HepG2 (cell line): ENCODE measurements at regions not wholly inside any gene's neighbourhood (a gene's known extent, or its start where the extent isn't known, plus 50 kb on each side); places are given as distances from the start of the nearest gene placed in this dataset.

Source experiments
- ARNT ChIP-seq: fragments of 450-650 bp; IDR thresholded peaks from 2 replicates; pipeline ENCODE4 v1.6.1; 2017
- CAMTA2 ChIP-seq: sonication (generic); formaldehyde crosslinking; IDR thresholded peaks from 2 replicates; pipeline ENCODE4 v1.4.0; 2020; ENCODE audit warnings: mild to moderate bottlenecking, missing genetic modification reagents, borderline replicate concordance
- CTCF ChIP-seq: sonication (generic); formaldehyde crosslinking; IDR thresholded peaks from 2 replicates; pipeline ENCODE4 v1.5.0; 2020; ENCODE audit warnings: mild to moderate bottlenecking, missing genetic modification reagents, moderate library complexity
- GABPA ChIP-seq, 2 experiments: IDR thresholded peaks; 2 replicates each; pipeline ENCODE4 v1.6.1; 2011 to 2016; ENCODE audit warnings: low read depth in 2 of 2, low read length in 1 of 2, missing biosample characterization in 1 of 2, missing genetic modification characterization in 1 of 2
- LCORL ChIP-seq, 2 experiments: fragments of 450-650 bp in 1 of 2; sonication (generic) in 1 of 2; formaldehyde crosslinking in 1 of 2; IDR thresholded peaks; 2 replicates each; pipeline versions ENCODE4 v1.5.0 to v1.6.1; 2017 to 2020; ENCODE audit warnings: antibody characterized with exemption in 1 of 2, missing genetic modification reagents in 1 of 2
- MEIS1 ChIP-seq: sonication (generic); formaldehyde crosslinking; IDR thresholded peaks from 2 replicates; pipeline ENCODE4 v1.9.0; 2021; ENCODE audit warnings: mild to moderate bottlenecking, missing genetic modification reagents, moderate library complexity, borderline replicate concordance
- MNT ChIP-seq: fragments of 450-650 bp; IDR thresholded peaks from 2 replicates; pipeline ENCODE4 v1.6.1; 2016
- MTA1 ChIP-seq: sonication (generic); formaldehyde crosslinking; IDR thresholded peaks from 2 replicates; pipeline ENCODE4 v1.4.0; 2020; ENCODE audit warnings: missing genetic modification reagents, mild to moderate bottlenecking, borderline replicate concordance
- NFE2L2 ChIP-seq: fragments of 150-350 bp; IDR thresholded peaks from 2 replicates; pipeline ENCODE4 v1.6.1; 2014; ENCODE audit warnings: low read length
- PHF5A ChIP-seq: IDR thresholded peaks from one replicate; pipeline ENCODE4 v1.6.1; 2018; ENCODE audit warnings: low read depth, missing genetic modification reagents; ENCODE audit not compliant: unreplicated experiment
- POLR2AphosphoS5 ChIP-seq: IDR thresholded peaks from 2 replicates; pipeline ENCODE4 v1.6.1; 2012; ENCODE audit warnings: low read depth, low read length
- SNAPC5 ChIP-seq: sonication (generic); formaldehyde crosslinking; IDR thresholded peaks from 2 replicates; pipeline ENCODE4 v1.8.1; 2023; ENCODE audit warnings: mild to moderate bottlenecking, missing genetic modification reagents, borderline replicate concordance
- TEAD2 ChIP-seq: sonication (generic); formaldehyde crosslinking; IDR thresholded peaks from 2 replicates; pipeline ENCODE4 v1.9.0; 2021; ENCODE audit warnings: missing genetic modification reagents
- U2AF1 ChIP-seq: fragments of 200-400 bp; formaldehyde crosslinking; optimal IDR thresholded peaks from 2 replicates; pipeline ENCODE3; 2017; ENCODE audit warnings: mild to moderate bottlenecking, low read depth, low read length

GRCh38 chr9:105972466-105973204, 278.3 kb downstream of the TMEM38B start:
- TF ChIP-seq MTA1 (CRISPR knock-in tag) (no peak), SNAPC5 (no peak), GABPA (IDR thresholded peaks at IDR 0.05; ENCODE audit: low read depth, low read length) (no peak), GABPA (CRISPR knock-in tag; IDR thresholded peaks at IDR 0.05; ENCODE audit: low read depth) (no peak), POLR2AphosphoS5 (no peak), CTCF (no peak), MNT (no peak), NFE2L2 (no peak), U2AF1 (no peak), CAMTA2 (CRISPR knock-in tag) (no peak), TEAD2 (CRISPR knock-in tag) (no peak), LCORL (IDR thresholded peaks at IDR 0.05) (no peak), LCORL (CRISPR knock-in tag; IDR thresholded peaks at IDR 0.05) (no peak), PHF5A (CRISPR knock-in tag) (no peak), ARNT (no peak), MEIS1 (CRISPR knock-in tag) (no peak)
